BE2C (cell line): ENCODE measurements at regions not wholly inside any gene's neighbourhood (a gene's known extent, or its start where the extent isn't known, plus 50 kb on each side); places are given as distances from the start of the nearest gene placed in this dataset.

Experiments
- DNase-seq: peaks from one replicate; pipeline ENCODE4 v3.0.0-alpha.2; 2020
- H3K27me3 ChIP-seq: fragments of 250-450 bp; sonication (Bioruptor Pico); 2 replicates; pipeline ENCODE4 v1.5.1; 2020; ENCODE audit warnings: mild to moderate bottlenecking
- H3K36me3 ChIP-seq: fragments of 250-450 bp; sonication (Bioruptor Pico); 2 replicates; pipeline ENCODE4 v1.5.1; 2020; ENCODE audit warnings: mild to moderate bottlenecking
- H3K4me1 ChIP-seq: fragments of 250-450 bp; sonication (Bioruptor Pico); 2 replicates; pipeline ENCODE4 v1.5.1; 2020
- H3K4me3 ChIP-seq: 2 replicates; pipeline ENCODE4 v1.5.1; 2011; ENCODE audit warnings: low read depth, low read length
- H3K9me3 ChIP-seq: fragments of 250-450 bp; sonication (Bioruptor Pico); 2 replicates; pipeline ENCODE4 v1.5.1; 2020
- TF ChIP-seq, protein P1 (sequence below): IDR thresholded peaks from 2 replicates; pipeline ENCODE4 v1.5.1; 2012; ENCODE audit warnings: mild to moderate bottlenecking, low read depth, low read length

DNA sequence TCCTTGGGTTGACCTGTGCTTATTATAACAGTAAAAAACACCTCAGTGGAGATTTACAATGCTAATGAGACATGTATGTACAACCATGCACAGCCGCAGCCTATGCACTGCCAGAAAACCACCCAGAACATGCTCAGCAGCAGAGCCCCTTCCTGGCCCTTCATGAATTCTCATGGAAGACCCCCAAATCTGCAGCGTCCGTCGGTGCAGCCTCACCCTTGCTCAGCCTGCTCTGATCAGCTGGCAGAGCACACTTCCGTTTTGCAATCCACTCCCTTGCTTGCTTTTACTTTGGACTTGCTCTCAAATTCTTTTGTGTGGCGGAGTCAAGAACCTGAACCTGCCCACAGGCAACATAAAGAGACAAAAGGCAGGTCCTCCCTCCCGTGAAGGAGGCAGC lies 378.2 kb upstream of the SULF2 start:
- Histone ChIP-seq H3K36me3 (no peaks in the 10 kb centered on the region), H3K27me3 (no peaks in the 10 kb centered on the region), H3K9me3 (no peaks in the 10 kb centered on the region), H3K4me3 (no peak overlapping the region), H3K4me1 (no peaks in the 10 kb centered on the region; the same call in 1 of the 2 replicates)
- no peak for DNase-seq
- TF ChIP-seq, protein P1, sequence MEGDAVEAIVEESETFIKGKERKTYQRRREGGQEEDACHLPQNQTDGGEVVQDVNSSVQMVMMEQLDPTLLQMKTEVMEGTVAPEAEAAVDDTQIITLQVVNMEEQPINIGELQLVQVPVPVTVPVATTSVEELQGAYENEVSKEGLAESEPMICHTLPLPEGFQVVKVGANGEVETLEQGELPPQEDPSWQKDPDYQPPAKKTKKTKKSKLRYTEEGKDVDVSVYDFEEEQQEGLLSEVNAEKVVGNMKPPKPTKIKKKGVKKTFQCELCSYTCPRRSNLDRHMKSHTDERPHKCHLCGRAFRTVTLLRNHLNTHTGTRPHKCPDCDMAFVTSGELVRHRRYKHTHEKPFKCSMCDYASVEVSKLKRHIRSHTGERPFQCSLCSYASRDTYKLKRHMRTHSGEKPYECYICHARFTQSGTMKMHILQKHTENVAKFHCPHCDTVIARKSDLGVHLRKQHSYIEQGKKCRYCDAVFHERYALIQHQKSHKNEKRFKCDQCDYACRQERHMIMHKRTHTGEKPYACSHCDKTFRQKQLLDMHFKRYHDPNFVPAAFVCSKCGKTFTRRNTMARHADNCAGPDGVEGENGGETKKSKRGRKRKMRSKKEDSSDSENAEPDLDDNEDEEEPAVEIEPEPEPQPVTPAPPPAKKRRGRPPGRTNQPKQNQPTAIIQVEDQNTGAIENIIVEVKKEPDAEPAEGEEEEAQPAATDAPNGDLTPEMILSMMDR: no peak

DNA sequence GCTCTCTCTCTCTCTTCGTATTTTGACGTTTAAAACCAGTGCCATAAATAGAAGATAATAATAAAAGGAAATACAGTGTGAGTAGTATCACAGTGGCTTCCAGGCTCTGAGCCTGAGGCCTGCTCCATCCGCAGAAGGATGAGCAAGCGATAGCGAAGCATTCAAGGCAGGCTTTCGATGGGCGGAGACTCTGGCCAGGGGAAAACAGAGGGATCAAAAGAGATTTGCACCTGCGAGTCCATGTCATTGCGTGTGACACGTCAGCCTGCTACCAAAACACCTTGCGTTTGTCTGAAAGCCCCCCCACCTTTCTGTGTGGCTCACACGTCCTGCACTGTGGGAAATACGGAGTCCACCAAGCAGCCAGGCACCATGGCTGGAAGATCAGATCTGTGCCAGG lies 377.3 kb upstream of the SULF2 start:
- Histone ChIP-seq H3K27me3 (no peaks in the 10 kb centered on the region), H3K4me1 (no peaks in the 10 kb centered on the region; the same call in 1 of the 2 replicates), H3K4me3 (no peak overlapping the region), H3K9me3 (no peaks in the 10 kb centered on the region), H3K36me3 (no peaks in the 10 kb centered on the region)
- no peak for DNase-seq
- TF ChIP-seq, protein P1: no peak

DNA sequence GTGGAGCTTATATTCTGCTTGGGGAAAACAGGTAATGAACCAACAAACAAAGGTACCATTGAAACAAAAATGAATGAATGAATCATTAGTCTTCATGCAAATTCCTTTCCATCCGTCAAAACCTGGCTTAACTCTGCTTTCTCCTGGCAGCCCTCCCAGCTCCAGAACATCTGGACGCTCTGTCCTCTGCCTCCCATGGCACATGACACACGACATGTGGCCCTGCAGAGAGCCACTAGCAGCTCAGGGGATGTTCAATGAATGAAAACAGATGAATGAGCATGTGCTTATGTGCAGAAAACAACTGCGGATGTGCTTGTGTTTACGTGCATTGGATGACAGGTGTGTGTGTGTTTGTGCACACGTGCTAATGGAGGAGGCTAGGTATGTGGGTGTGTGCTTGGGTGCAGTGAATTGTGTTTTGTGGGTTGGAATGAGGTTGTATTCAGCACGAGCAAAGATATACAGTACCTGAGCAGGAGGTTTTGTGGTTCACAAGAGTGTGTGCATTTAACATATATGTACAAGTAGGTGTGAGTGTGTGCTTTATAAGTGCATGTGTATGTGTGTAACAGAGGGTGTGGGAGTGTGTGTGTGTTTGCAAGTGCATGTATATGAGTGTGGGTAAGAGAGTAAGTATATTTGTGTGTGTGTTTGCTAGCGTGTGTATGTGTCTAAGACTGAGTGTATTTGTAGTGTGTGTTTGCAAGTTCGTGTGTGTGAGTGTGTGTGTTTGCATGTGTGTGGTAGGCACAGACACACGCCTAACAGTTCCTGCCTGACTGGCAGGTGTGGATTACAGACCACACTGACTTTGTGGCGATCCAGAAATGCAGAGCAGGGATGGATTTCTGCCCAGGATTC lies 374.1 kb upstream of the SULF2 start:
- no peaks in the 10 kb centered on the region for H3K9me3 ChIP-seq
- H3K4me3 ChIP-seq: no peak overlapping the region
- peak; percentile 48 for DNase-seq
- H3K27me3 ChIP-seq: no peaks in the 10 kb centered on the region
- H3K36me3 ChIP-seq: no peaks in the 10 kb centered on the region
- H3K4me1 ChIP-seq: no peaks in the 10 kb centered on the region; the same call in 1 of the 2 replicates
- TF ChIP-seq, protein P1: no peak

DNA sequence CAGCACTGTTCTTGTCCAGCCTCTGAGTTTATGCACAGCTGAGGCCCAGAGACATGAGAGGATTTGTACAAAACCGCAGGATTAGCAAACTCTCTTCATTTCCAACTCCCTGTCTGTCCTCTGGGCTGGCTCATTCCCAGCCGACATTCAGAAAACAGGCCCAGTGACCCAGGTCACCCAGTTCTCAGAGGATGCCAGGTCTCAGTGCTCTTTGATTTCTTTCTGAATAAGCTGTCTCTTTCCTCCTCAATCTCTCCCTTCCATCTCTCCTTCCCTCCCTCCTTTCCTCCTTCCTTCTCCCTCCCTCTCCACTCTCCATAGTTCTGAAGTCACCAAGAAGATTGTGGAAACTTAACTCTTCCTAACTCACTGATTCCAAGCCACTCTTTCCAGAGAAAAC lies 372.7 kb upstream of the SULF2 start:
- H3K4me3 ChIP-seq: no peak overlapping the region
- H3K4me1 ChIP-seq: no peaks in the 10 kb centered on the region; the same call in 1 of the 2 replicates
- TF ChIP-seq, protein P1: no peak
- no peaks in the 10 kb centered on the region for H3K36me3 ChIP-seq
- H3K9me3 ChIP-seq: no peaks in the 10 kb centered on the region
- DNase-seq: no peak
- no peaks in the 10 kb centered on the region for H3K27me3 ChIP-seq

DNA sequence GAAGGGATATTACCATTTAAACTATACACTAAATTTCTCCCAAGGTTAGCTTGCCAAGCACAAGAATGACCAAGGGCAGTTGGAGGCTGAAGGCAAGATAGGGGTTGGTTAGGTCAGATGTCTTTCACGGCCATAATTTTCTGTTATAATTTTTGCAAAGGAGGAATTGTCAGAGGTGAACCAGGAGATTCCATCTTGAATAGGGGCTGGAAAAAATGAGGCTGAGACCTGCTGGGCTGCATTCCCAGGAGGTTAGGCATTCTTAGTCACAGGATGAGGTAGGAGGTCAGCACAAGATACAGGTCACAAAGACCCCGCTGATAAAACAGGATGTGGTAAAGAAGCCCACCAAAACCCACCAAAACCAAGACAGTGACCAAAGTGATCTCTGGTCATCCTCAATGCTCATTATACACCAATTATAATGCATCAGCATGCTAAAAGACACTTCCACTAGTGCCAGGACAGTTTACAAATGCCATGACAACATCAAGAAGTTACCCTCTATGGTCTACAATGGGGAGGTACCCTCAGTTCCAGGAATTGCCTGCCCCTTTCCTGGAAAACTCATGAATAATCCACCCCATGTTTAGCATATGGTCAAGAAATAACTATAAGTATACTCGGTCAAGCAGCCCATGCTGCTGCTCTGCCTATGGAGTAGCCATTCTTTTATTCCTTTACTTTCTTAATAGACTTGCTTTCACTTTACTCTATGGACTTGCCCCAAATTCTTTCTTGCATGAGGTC lies 371.8 kb upstream of the SULF2 start:
- DNase-seq: no peak
- H3K4me1 ChIP-seq: no peaks in the 10 kb centered on the region; the same call in 1 of the 2 replicates
- H3K27me3 ChIP-seq: no peaks in the 10 kb centered on the region
- TF ChIP-seq, protein P1: no peak
- no peaks in the 10 kb centered on the region for H3K9me3 ChIP-seq
- H3K36me3 ChIP-seq: no peaks in the 10 kb centered on the region
- H3K4me3 ChIP-seq: no peak overlapping the region

DNA sequence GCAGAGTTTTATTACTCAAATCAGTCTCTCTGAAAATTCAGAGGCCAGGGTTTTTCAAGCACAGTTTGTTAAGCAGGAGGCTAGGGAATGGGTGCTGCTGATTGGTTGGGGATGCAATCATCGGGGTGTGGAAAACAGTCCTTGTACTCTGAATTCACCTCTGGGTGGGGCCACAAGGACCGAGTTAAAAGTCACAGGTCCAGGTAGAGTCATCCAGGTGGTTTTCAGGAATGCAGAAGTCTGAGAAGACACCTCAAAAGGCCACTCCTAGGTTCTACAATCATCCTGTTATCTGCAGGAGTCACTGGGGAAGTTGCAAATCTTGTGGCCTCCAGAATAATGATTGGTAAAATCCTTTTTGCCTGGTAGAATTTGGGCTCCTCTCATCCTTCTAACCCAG lies 371.2 kb upstream of the SULF2 start:
- Histone ChIP-seq H3K4me1 (no peaks in the 10 kb centered on the region; the same call in 1 of the 2 replicates), H3K4me3 (no peak overlapping the region), H3K27me3 (no peaks in the 10 kb centered on the region), H3K9me3 (no peaks in the 10 kb centered on the region), H3K36me3 (no peaks in the 10 kb centered on the region)
- TF ChIP-seq, protein P1: no peak
- no peak for DNase-seq
